A673 (cell line): ENCODE measurements at regions not wholly inside any gene's neighbourhood (a gene's known extent, or its start where the extent isn't known, plus 50 kb on each side); places are given as distances from the start of the nearest gene placed in this dataset.

Experiments used
- BruUV-seq: library from RNA; stranded (reverse); fragments of 400-500 nt; replicated peaks from 2 replicates; lab custom pipeline; 2021; lab: Mats Ljungman, UMichigan
- CTCF ChIA-PET: fragments of 300-600 bp; sonication (Branson Sonifier 250); formaldehyde crosslinking; loops from one replicate; lab custom pipeline; 2022; ENCODE audit warnings: antibody characterized with exemption; lab: Charles Lee
- POLR2A ChIA-PET: fragments of 300-600 bp; sonication (Branson Sonifier 250); formaldehyde crosslinking; loops from one replicate; lab custom pipeline; 2022; ENCODE audit warnings: antibody characterized with exemption; ENCODE audit not compliant: low non-redundant PET; lab: Charles Lee
- DNase-seq: peaks from one replicate; pipeline ENCODE4 v3.0.0-alpha.2; 2015; ENCODE audit warnings: low spot score
- H3K27ac ChIP-seq: fragments of 200-600 bp; sonication (generic); 2 replicates; pipeline ENCODE4 v1.5.1; 2016; ENCODE audit warnings: mixed run types, low read depth, mild to moderate bottlenecking, mixed read lengths, antibody characterized with exemption, low read length; ENCODE audit not compliant: poor library complexity, severe bottlenecking
- H3K27me3 ChIP-seq: fragments of 200-600 bp; sonication (generic); replicated peaks from 2 replicates; pipeline ENCODE4 v1.6.1; 2017; ENCODE audit warnings: mixed run types, low read depth, mild to moderate bottlenecking, mixed read lengths, antibody characterized with exemption, low read length; ENCODE audit not compliant: insufficient read depth, poor library complexity
- H3K36me3 ChIP-seq: fragments of 200-600 bp; sonication (generic); 2 replicates; pipeline ENCODE4 v1.6.1; 2016; ENCODE audit warnings: mixed run types, mild to moderate bottlenecking, mixed read lengths, antibody characterized with exemption, low read length; ENCODE audit not compliant: insufficient read depth, poor library complexity, severe bottlenecking
- H3K4me1 ChIP-seq: fragments of 200-600 bp; sonication (generic); 2 replicates; pipeline ENCODE4 v1.6.1; 2017; ENCODE audit warnings: mixed run types, mild to moderate bottlenecking, mixed read lengths, antibody characterized with exemption, low read length; ENCODE audit not compliant: insufficient read depth, poor library complexity, severe bottlenecking
- H3K4me3 ChIP-seq: fragments of 200-600 bp; sonication (generic); 2 replicates; pipeline ENCODE4 v1.5.1; 2016; ENCODE audit warnings: low read depth, mixed run types, mild to moderate bottlenecking, mixed read lengths, low read length; ENCODE audit not compliant: poor library complexity, severe bottlenecking
- H3K9me3 ChIP-seq: fragments of 200-600 bp; sonication (generic); 2 replicates; pipeline ENCODE4 v1.6.1; 2016; ENCODE audit warnings: mixed run types, low read depth, mild to moderate bottlenecking, mixed read lengths, antibody characterized with exemption, low read length; ENCODE audit not compliant: poor library complexity, severe bottlenecking
- EZH2 ChIP-seq: fragments of 200-600 bp; sonication (generic); IDR thresholded peaks from 2 replicates; pipeline ENCODE4 v1.6.1; 2017; ENCODE audit warnings: borderline replicate concordance, low read depth, mild to moderate bottlenecking, mixed read lengths, antibody characterized with exemption, low read length; ENCODE audit not compliant: poor library complexity, severe bottlenecking
- intact Hi-C: fragments of 100-400 bp; cut with micrococcal nuclease; formaldehyde crosslinking; loops from one replicate; pipeline ENCODE4 v1.10.0; 2022; ENCODE audit not compliant: unreplicated experiment
- TF ChIP-seq, protein P1 (sequence below): fragments of 300-800, 200-600 bp; sonication (generic); conservative IDR thresholded peaks from 2 replicates; pipeline ENCODE4 v1.5.1; 2017; ENCODE audit warnings: low read depth, mild to moderate bottlenecking, antibody characterized with exemption, low read length, moderate library complexity, mixed read lengths

DNA sequence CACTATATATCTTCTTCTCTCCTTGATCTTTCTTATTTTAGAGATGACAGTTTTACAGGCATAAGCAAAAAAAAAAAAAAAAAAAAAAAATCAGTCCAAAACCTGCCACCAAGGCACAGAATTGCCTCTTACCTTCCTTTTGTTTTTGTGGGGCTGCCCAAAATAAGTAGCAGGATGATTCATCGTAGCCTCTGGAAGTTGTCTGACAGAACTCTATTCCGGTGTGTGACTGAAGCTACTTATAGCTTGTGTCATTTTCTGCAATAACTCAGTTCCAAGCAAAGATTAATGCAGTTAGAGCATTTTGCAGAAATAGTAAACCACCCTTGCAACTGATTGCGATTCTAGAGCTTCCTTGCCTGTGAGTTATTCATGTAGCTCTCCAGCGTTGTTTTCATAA is 186.8 kb downstream of the KIF2B start:
- H3K4me1 ChIP-seq = no peaks in the 10 kb centered on the region
- TF ChIP-seq, protein P1, sequence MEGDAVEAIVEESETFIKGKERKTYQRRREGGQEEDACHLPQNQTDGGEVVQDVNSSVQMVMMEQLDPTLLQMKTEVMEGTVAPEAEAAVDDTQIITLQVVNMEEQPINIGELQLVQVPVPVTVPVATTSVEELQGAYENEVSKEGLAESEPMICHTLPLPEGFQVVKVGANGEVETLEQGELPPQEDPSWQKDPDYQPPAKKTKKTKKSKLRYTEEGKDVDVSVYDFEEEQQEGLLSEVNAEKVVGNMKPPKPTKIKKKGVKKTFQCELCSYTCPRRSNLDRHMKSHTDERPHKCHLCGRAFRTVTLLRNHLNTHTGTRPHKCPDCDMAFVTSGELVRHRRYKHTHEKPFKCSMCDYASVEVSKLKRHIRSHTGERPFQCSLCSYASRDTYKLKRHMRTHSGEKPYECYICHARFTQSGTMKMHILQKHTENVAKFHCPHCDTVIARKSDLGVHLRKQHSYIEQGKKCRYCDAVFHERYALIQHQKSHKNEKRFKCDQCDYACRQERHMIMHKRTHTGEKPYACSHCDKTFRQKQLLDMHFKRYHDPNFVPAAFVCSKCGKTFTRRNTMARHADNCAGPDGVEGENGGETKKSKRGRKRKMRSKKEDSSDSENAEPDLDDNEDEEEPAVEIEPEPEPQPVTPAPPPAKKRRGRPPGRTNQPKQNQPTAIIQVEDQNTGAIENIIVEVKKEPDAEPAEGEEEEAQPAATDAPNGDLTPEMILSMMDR = no peak
- no peak for TF ChIP-seq EZH2
- ChIA-PET CTCF (no interaction called here), POLR2A (no interaction called here)
- no peak overlapping the region for H3K27ac ChIP-seq
- H3K9me3 ChIP-seq = no peaks in the 10 kb centered on the region
- DNase-seq = no peak
- intact Hi-C loops = no loop called here
- H3K4me3 ChIP-seq = no peak overlapping the region
- no peaks in the 10 kb centered on the region for H3K27me3 ChIP-seq
- BruUV-seq = no TSS peak
- H3K36me3 ChIP-seq = no peaks in the 10 kb centered on the region

DNA sequence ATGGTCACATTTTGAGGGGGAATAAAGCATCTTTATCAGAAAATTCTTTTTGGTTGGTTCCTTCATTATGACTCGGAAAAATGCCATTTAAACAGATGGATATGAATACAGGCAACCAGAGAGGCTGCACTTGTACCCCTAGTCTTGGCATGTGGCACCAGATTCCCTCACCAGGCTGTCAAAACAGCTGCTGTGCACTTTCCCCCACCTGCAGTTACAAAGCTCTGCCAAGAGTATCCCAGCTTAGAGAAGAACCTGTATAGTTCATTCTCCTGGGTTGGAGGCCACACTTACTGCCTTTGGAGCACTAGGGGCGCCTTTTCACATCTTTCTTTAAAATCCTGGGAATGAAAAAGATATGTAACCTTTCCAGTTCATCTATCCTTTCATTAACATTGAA is 190.3 kb downstream of the KIF2B start:
- no peaks in the 10 kb centered on the region for H3K36me3 ChIP-seq
- no peak overlapping the region for H3K27ac ChIP-seq
- H3K9me3 ChIP-seq = no peaks in the 10 kb centered on the region
- TF ChIP-seq, protein P1 = no peak
- TF ChIP-seq EZH2 = no peak
- no peaks in the 10 kb centered on the region for H3K4me1 ChIP-seq
- H3K4me3 ChIP-seq = no peak overlapping the region
- H3K27me3 ChIP-seq = no peaks in the 10 kb centered on the region
- no peak for DNase-seq
- ChIA-PET POLR2A (no interaction called here), CTCF (no interaction called here)
- BruUV-seq = no TSS peak
- intact Hi-C loops = no loop called here

DNA sequence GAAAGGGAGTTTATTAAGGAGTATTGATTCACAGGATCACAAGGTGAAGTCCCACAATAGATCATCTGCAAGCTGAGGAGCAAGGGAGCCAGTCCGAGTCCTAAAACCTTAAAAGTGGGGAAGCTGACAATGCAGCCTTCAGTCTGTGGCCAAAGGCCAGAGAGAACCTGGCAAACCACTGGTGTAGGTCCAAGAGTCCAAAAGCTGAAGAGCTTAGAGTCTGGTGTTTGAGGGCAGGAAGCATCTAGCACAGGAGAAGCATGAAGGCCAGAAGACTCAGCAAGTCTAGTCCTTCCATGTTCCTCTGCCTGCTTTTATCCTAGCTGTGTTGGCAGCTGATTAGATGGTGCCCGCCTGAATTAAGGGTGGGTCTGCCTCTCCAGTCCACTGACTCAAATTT is 193.0 kb downstream of the KIF2B start:
- Histone ChIP-seq H3K27ac (no peak overlapping the region), H3K27me3 (no peaks in the 10 kb centered on the region), H3K9me3 (no peaks in the 10 kb centered on the region), H3K4me1 (no peaks in the 10 kb centered on the region), H3K4me3 (no peak overlapping the region), H3K36me3 (no peaks in the 10 kb centered on the region)
- intact Hi-C loops = no loop called here
- TF ChIP-seq EZH2 = no peak
- TF ChIP-seq, protein P1 = no peak
- ChIA-PET POLR2A (no interaction called here), CTCF (no interaction called here)
- no TSS peak for BruUV-seq
- DNase-seq = no peak
